Activated effector memory CD4-positive, alpha-beta T cell treated with anti-CD3 and anti-CD28 coated beads, Interleukin-2, amount 50 U/mL, for 16 hours (primary cell): ENCODE measurements at regions not wholly inside any gene's neighbourhood (a gene's known extent, or its start where the extent isn't known, plus 50 kb on each side); places are given as distances from the start of the nearest gene placed in this dataset.

ENCODE experiments used
- DNase-seq: peaks from one replicate; pipeline ENCODE4 v3.0.0-alpha.2; 2020

DNA sequence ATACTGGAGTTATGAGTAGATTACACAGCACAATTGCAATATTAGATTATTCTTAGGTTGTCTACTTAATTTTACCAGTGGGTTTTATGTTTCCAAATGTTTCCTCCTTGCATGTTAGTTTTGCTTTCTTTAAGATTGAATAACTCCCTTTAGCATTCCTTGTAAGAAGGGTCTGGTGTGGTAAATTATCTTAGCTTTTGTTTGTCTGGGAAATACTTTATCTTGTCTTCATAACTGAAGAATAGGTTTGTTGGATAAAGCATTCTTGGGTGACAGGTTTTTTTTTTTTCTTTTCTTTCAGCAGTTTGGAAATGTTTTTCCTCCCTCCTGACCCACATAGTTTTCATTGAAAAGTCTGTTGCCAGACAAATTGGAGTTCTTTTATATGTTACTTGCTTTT, 531.1 kb downstream of the ANXA1 start:
- no peak for DNase-seq

DNA sequence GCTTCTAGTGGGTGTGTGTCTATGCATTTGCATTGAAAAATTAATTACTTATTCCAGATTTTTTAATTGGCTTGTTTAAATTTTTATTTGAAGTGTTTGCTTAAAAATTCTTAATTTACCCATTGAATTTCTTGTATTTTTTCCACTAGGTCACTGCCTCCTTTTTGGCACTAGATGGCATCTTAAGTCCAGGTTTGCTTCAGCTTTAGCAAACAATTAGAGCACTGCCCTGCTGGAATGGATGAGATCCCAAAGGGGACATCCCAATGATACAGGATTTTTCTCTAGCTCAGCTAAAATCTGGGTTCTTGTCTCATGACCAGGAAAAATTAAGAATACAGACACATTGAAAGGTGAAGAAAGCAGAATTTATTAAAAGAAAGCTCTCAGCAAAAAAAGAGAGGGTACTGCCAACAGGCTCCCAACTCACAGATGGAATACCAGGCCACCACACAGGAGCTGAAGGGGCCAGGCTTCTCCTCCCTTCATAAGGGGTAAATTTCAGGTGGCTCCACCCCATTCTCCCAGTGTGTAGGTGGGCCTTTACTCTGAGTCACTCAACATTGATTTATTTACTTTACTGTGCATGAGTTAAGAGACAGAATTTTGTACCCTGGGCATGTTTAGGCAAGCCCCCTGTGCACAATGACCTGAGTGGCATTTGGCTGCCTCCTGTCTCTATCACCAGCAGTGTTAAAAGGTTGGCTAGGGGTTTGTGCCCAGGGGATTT, 532.4 kb downstream of the ANXA1 start:
- no peak for DNase-seq

DNA sequence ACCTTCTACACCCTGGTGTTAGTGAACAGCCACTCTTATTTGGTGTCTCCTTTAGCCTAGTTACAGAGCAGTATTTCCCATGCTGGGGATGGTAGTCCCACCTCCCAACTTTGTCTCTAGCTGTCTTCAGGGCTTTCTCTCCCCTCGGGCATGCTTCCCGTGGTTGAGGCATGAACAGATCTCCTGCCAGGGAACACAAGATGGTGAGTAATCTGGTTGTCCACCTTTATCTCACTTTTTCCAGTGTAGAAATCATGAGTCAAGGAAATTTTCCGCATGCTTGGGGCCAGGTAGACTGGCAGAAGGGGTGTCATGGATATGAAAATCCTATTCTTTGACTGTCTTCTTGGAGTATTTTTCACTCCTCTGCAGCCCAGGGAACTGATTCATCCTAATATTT, 532.9 kb downstream of the ANXA1 start:
- DNase-seq: no peak

DNA sequence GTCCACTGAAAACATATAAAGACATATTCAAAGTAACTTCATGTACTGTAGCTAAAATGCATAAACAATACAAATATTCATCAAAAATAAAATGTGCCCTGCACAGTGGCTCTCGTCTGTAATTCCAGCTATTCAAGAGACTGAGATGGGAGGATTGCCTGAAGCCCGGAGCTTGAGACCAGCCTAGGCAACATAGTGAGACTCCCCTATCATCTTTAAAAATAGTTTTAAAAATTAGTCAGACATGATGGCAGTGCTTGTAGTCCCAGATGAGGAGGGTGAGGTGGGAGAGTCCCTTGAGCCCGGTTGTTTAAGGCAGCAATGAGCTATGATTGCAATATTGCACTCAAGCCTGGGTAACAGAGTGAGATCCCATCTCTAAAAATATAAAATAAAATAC, 534.1 kb downstream of the ANXA1 start:
- DNase-seq: no peak

DNA sequence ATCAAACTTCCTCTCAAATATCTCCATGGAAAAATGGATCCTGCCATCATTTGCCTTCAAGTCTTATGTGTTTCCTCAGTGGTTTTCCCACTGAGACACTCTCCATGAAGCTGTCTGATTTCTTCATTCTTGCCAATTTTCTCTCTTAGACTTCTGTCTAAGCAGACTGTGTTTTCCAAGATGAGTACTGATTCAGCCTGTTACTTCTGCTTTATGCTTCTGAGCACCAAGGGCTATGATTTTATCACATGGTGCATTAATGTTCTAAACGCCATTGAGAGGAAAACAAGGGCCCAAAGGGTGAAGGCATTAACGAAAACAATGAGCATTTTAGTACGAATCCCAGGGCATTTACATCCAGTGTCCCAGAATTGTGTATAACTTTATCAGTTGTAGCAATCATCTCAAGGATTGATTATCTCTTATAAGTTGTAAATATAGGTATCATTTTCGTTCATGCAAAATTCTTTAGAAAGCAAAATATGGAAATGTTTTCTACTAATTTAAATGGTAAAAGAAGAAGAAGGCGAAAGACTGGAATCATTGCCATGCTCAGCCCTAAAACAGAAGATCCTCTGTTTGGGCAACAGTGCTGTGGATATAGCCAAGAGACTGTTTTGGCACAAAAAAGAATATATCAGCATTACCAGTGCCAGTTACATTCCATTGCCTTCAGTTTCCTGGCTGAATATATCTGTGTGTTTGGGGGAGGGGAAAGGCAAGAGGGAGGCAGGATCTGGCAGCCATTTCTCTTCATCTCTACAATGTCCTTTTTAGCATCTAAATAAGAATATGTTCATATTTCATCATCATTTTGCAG, 537.6 kb downstream of the ANXA1 start:
- no peak for DNase-seq

DNA sequence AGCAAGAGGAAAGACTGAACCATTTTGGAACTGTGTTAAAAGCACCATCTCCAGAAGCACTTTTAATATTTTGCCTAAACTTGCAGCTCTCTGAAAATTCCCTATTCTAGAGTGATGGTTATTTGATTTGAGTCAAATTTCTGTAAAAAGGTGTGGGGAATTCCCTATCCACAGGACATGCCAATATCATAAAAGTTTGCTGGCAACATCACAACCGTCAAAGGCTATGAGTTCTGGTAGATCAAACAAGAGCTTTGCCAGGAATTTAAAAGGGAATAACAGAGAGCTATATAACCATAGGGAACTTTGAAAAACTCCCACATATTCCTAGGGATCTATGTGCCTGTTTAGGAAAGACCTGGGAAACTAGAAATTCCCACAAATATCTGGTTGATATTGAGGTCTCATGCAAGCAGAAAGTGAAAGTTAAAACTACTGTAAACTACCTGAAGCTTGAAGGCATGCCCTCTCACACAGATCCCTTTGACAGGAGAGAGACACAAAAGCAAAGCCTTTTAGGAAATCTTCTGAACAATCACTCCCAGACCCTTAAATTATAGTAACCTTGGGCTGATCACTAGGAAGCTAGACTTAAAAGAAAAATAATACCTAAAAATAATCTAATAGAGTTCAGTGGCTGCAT, 549.9 kb downstream of the ANXA1 start:
- no peak for DNase-seq

DNA sequence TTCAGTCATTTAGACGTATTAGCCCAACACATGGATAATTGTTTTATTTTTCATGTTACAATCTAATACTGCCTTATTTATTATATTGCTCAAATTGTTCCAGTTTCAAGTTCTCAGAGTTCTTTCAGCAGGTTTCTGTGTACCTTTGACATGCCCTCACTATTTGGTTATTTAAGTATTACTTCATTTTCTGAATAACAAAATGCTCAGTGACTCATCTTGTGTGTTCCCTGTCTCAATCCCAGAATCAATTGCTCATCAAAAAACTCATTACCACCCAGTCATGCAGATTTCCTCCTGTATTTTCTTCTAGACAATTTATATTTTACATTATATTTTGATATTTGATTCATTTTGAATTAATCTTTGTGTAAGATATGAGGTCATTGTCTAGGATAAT, 562.6 kb downstream of the ANXA1 start:
- no peak for DNase-seq

DNA sequence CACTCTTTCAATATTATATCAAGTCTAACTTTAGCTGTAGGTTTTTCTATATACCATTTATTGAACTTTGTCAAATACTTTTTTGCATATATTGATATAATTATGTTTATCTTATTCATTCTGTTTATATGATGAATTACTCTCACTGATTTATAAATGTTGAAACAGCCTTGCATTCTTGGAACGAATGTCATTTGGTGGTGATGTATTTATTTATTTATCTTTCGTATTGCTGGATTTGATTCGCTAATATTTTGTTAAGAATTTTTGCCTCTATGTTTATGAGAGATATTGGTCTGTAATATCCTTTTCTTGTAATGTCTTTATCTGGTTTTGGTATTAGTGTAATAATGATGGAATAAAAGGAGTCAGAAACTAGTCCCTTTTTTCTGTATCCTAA, 563.9 kb downstream of the ANXA1 start:
- no peak for DNase-seq

DNA sequence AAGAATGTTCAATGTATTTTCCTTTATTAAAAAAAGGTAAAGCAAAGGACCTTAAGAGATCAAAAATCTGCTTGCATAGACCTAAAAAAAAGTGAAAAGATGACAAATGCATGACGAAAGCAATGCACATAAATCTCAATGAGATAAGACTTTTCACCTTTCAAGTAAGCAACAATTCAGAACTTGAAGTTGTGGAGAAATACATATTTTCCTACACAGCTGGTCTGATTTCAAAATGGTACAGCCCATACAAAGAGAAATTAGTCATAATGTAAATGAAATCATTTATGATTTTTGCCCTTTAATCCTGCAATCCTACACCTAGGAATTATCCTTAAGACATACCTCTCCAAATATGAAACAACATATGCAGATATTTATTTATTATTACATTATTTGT, 568.0 kb downstream of the ANXA1 start:
- DNase-seq: no peak

DNA sequence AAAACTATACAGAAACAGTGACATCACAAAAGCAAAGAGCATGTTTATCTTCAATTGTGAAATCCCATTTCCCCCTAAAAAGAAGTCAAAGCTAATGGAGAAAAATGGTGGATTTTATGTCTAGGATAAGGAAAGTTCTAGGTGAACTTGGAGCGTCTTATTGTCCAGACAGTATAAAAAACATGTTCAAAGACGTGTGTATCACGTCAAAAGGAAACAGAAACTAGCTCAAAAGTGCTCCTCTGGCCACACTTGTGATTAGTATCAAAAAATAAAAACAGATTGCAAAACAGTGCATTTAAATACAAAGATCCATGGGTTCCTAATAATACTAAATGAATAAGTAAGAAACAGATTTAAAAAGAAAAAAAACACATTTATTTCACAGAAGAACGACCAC, 568.9 kb downstream of the ANXA1 start:
- no peak for DNase-seq

DNA sequence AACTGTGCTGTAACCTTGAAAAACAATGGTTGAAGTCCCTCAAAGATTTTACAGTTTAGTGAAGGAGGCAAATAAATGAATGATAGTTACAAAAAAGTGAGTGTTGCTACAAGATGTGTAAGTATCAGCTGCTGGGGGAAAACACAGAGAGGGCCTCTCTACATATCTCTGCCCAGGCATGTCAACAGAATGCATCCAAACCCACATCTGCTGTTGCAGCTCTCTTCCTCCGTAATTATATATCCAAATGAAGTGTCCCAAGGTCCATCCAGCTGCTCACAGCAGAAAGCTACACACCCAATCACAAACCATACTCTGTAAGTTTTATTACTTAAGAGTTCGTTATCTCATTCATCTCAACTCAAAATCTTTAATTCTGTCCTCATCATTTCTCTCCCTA, 584.6 kb downstream of the ANXA1 start:
- no peak for DNase-seq

DNA sequence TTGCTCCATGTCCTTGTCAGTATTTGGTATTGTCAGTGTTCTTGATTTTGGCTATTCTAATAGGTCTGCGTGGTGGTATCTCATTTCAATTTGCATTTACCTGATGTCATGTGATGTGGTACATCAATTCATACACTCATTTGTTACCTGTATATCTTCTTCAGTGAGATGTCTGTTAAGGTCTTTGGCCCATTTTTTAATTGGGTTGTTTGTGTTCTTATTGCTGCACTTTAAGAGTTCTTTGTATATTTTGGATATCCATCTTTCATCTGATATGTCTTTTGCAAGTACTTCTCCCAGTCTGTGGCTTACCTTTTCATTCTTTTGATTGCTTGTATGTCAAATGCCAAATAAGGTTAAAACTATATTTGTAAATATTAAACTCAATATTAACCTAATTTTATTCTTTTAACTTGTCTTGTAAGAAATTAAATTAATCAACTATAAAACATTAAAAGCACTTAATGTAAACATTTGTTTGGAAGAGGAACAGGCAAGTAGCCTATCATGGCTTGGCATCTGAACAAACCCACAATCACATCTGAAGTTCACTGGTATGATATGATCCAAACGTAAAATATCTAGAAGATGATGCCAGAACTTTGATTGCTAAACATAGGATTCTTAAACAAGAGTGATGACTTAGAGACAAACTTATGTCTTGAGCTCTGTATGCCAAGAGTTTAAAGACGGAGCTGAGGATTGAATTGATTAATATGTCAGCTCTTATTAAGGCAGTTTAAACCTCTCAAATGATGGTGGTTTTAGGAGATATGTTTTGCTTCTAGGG, 587.3 kb downstream of the ANXA1 start:
- no peak for DNase-seq

DNA sequence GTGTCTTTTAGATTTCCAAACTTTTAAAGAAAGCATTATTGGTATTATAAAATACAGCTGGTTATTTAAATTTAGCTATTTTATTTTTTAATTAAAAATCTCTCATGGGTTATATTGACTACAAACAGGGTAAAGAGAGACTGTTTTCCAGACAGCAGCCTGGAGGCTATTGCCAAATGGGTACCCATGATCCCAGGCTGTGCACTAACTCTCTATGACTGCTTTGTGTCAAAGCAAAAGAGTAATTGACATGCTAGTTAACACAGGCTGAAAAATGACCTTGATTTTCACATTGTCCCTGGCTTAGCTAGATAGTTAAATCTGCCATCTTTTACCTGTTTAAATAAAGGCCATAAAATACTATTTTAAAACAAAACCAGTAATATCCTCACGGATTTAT, 589.7 kb downstream of the ANXA1 start:
- no peak for DNase-seq

DNA sequence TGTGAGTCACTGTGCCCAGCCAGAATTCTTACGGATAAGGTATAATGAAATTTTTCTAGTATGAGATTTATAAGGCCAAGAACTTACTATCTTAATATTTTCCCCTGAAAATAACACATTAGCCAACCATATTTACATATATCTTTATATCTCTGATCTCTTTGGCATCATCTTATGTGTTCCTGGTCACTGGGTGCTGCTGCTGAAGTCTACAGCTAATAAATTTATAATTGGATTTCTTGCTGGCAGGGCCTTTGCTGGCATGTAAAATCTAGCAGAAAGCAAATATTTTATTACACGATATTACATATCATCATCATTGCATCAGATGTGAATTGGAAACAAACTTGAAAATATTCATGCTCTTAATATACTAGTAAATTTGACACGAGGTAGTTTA, 590.7 kb downstream of the ANXA1 start:
- DNase-seq: no peak

DNA sequence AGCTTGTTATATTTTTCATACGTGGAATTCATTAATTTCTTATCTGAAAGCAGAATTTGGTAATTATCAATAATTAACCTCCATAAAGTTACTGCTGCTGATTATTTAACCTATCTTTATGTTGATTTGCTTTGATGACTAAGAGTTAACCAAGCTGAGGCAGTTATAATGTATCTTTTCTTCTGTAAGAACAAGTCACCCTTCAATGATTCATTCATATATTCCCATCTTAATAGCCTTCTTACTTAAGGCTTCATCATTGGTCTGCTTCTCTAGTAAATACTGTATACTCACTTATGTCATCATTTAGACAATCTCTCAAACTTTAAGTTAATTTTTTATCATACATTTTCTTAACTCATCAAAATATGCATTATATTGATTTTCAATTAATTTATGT, 592.2 kb downstream of the ANXA1 start:
- no peak for DNase-seq

DNA sequence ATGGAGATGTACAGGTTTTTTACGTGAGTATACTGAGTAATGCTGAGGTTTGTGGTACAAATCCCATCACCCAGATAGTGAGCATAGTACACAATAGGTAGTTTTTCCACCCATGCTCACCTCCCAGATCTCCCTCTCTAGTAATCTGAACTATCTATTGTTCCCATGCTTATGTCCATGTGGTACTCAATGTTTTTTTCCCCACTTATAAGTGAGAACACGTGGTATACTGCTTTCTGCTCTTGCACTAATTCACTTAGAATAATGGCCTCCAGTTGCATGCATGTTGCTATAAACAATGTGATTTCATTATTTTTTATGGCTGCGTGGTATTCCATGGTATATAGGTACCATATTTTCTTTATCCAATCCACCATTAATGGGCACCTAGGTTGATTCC, 593.9 kb downstream of the ANXA1 start:
- DNase-seq: no peak

DNA sequence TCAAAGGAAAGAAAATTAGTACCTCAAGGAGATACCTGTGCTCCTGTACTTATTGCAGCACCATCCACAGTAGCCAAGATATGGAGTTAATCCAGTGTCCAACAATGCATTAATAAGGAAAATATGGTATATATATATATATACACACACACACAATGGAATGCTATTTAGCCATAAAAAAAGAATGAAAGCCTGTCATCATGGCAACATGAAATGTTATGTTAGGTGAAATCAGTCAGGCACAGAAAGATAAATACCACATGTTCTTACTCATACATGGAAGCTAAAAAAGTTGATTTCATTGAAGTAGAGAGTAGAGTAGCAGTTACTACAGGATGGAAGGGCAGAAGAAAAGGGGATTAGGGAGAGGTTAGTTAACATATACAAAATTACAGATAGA, 601.5 kb downstream of the ANXA1 start:
- no peak for DNase-seq

DNA sequence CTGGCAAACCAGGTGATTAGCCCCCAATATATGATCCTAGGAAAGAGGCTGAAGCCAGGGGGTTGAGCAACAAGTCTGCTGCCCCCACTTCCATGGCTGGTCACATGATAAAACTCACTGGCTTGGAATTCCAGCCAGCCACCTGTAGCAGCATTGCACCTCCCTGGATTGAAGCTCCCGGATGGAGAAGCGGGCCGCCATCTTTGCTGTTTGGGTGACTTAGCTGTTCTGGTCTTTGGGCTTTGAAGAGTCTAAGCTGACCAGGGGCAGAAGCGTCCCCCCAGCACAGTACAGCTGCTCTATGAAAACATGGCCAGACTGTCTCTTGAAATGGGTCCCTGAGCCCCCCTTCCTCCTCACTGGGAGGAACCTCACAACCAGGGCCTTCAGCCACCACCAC, 610.2 kb downstream of the ANXA1 start:
- DNase-seq: no peak

DNA sequence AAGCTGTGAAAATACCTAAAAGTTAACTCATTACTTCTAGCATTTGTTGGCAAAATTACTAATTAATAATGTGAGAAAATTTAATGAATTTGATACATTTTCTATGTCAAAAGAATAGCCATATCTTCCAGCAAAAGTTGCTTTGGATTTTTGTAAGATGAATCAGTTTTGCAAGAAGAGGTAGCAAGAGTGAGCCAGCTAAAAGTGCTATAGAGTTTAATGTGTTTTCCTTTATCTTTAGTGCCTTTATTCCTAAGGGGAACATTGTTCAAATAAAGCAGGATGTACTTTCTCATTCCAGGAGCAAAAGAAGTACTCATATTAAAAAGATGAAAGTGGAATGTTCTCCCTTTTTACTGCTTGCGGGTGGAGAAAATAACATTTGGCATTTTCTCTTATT, 622.2 kb downstream of the ANXA1 start:
- no peak for DNase-seq

DNA sequence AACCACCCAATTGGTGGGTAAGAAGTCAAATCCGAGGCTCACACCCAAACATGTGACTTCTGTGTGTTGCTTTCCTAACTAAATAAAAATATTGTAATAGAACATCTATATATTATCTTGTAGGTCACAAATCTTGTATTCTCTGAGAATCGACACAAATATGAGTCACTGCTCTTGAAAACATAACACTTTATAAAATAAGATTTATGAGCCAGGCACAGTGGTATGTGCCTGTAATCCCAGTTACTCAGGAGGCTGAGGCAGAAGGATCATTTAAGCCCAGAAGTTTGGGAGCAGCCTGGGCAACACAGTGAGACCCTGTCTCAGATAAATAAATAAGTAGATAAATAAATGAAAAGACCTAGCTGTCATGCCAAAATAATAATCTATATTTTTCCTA, 624.1 kb downstream of the ANXA1 start:
- DNase-seq: no peak

DNA sequence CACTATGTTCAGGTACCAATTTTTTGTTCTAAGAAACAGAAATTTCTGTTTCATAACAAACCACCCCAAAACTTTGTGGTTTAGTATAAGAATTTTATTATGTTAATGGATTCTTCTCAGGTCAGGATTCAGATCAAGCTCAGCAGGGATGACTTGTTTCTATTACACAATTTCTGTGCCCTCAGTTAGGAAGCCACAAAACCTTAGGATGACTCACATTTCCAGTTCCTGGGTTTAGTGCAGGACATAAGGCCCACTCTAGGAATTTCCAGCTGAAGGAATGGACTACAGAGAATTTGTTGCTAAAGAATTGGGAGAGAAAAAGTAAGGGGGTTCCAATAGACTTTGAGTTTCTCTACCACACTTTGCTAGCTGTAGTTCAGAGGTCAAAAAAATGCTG, 629.3 kb downstream of the ANXA1 start:
- no peak for DNase-seq

DNA sequence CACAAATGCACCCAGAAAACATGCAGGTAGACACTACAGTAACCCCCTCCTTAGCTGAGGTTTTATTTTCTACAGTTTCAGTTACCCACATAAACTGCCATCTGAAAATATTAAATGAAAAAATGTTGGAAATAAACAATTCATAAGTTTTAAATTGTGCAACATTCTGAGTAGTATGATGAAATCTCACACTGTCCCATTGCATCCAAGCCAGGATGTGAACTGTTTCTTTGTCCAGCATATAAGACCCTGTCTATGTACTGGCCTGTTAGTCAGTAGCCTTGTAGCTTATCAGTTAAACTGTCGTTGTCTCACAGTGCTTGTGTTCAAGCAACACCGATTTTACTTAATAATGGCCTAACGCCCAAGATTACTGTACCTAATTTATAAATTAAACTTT, 630.5 kb downstream of the ANXA1 start:
- DNase-seq: no peak

DNA sequence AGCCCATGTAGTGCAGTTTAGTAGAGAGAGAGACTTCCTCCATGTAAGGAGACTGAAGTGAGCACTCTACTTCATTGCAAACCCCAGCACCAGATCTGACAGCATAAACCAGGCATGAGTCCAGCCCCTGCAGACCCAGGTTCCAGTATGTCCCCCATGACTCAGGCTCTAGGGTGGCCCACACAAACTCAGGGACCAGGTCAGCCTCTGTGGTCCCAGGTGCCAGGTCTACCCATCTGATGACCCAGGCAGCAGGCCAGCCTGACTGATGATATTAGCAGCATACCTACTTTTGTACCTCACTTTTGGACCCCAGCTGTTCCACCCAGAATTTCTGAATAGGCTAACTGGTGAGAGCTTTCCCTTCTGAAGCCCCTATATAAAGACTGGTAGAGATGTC, 647.8 kb downstream of the ANXA1 start:
- DNase-seq: no peak
